ENCODE measurements at regions not wholly inside any gene's neighbourhood (a gene's known extent, or its start where the extent isn't known, plus 50 kb on each side); places are given as distances from the start of the nearest gene placed in this dataset.
A peak's percentile ranks its signal among the peaks of the same experiment; 100 is the strongest.

GRCh38 chr11:70742553-70743291 lies 344.4 kb downstream of the CTTN start (continued):
- TF ChIP-seq NKRF (IDR thresholded peaks at IDR 0.05; ENCODE audit: borderline replicate concordance) (no peak), HNRNPLL (IDR thresholded peaks at IDR 0.05; ENCODE audit: low read depth, low read length, poor library complexity, severe bottlenecking) (peak; percentile 40), MITF (IDR thresholded peaks at IDR 0.05) (no peak; the same call in 1 of the 2 replicates), TEAD4 (IDR thresholded peaks at IDR 0.05; ENCODE audit: low read length) (peak; percentile 90), TEAD4 (CRISPR knock-in tag; IDR thresholded peaks at IDR 0.05; ENCODE audit: borderline replicate concordance) (no peak), CBX3 (IDR thresholded peaks at IDR 0.05; ENCODE audit: borderline replicate concordance in 1 of 2, low read length in 2 of 2) (peak in 1 of 2 experiments; percentile 61; a peak in 1 of 3 replicates), LEF1 (IDR thresholded peaks at IDR 0.05) (no peak), EP300 (IDR thresholded peaks at IDR 0.05; ENCODE audit: low read length) (peak; percentile 54; the same call in 1 of the 2 replicates), PCBP2 (IDR thresholded peaks at IDR 0.05; ENCODE audit: low read depth, low read length, poor library complexity, severe bottlenecking) (no peak), TRIM24 (IDR thresholded peaks at IDR 0.05) (peak; percentile 58 to 59; a peak in 2 of 4 replicates), YY1 (IDR thresholded peaks at IDR 0.05; ENCODE audit: borderline replicate concordance in 1 of 3, control insufficient read depth in 1 of 3, extremely low read depth in 1 of 3, insufficient read depth in 3 of 3, insufficient read length in 1 of 3, insufficient replicate concordance in 2 of 3, low read depth in 1 of 3, low read length in 2 of 3) (peak in 1 of 3 experiments; percentile 39), SOX6 (IDR thresholded peaks at IDR 0.05) (peak; percentile 68), TAL1 (IDR thresholded peaks at IDR 0.05) (peak; percentile 91), FOXK2 (conservative IDR thresholded peaks at IDR 0.05 in 1 of 2, IDR thresholded peaks at IDR 0.05 in 1 of 2; ENCODE audit: low read depth in 2 of 2) (no peak), STAT5A (IDR thresholded peaks at IDR 0.05; ENCODE audit: borderline replicate concordance, low read length) (peak; percentile 46; the same call in 1 of the 2 replicates), HMBOX1 (IDR thresholded peaks at IDR 0.05) (peak; percentile 33; the same call in 1 of the 2 replicates), HDAC1 (IDR thresholded peaks at IDR 0.05) (peak in 1 of 2 experiments; percentile 22; a peak in 1 of 4 replicates), KLF13 (tag; IDR thresholded peaks at IDR 0.05; ENCODE audit: borderline replicate concordance, low read depth) (peak; percentile 62; the same call in 1 of the 2 replicates)

All from K562 (cell line).